HG03575 (cell line): ENCODE measurements at regions not wholly inside any gene's neighbourhood (a gene's known extent, or its start where the extent isn't known, plus 50 kb on each side); places are given as distances from the start of the nearest gene placed in this dataset.

Experiments
- ATAC-seq: cut with Tn5 transposase; IDR thresholded peaks from one replicate; pipeline ENCODE4 v1.9.1; 2021; ENCODE audit not compliant: unreplicated experiment, insufficient number of reproducible peaks, low FRiP score; ENCODE audit errors: extremely low read depth

DNA sequence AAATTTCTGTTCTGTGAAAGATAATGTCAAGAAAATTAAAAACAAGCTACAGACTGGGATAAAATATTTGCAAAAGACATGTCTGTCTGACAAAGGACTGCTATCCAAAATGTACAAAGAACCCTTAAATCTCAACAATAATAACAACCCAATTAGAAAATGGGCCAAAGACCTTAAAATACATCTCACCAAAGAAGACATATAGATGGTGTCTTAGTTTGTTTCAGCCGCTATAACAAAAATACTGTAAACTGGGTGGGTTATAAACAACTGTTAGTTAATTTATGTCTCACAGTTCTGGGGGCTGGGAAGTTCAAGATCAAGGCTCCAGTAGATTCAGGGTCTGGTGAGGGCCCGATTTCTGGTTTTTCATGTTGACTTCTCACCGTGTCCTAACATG, 106.2 kb upstream of the AGTR1 start:
- no peak for ATAC-seq

DNA sequence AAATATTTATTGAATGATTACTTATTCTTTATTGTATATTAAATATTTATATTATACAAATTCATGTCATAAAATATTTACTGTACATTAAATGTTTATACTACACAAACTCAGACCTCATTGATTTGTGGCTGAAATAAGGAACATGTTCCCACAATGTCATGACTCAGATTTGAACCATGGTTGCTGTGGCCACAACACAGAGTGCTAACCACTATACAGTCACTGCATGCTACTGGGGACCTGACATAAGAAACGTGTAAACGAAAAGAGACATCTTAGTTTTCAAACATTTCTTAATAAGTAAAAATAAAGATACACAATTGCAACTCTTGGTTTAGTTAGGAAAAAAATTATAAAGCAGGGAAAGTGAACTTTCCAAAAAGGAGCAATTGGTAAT, 99.1 kb upstream of the AGTR1 start:
- no peak for ATAC-seq

DNA sequence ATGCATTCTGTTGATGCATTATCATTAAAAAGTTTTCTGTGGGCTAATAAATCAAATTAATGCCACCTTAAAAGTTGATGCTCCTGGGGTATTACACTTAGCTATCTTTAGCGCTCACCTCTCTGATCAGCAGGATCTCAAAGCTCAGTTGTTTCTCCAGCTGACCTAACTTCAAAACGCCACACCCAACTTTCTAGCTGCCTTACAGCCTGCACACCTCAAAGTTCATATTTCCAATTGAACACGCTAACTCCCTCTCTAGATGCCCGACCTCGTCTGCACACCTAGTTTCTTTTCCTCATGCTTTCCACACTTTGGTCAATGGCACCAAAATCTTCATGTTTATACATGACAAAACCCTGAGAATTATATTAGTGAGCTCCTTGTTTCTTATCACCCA, 98.2 kb upstream of the AGTR1 start:
- no peak for ATAC-seq

DNA sequence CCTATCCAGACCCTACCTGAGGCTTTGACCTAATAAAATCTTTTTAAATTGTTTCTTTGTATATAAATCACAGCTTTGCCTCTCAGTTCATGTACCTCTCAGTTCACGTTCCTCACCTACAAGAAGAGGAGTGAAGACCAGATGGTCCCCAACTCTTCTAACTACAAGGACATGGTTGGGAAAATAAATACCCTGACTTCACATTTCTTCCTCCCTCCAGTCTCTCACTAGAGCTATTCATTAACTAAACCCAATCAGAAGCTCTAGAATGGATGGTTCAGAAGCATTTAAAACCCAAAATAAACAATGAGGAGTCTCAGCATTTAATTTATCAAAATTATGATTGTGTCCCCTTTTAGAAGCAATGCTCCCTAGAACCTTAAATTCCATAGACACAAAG, 97.3 kb upstream of the AGTR1 start:
- ATAC-seq: no peak

DNA sequence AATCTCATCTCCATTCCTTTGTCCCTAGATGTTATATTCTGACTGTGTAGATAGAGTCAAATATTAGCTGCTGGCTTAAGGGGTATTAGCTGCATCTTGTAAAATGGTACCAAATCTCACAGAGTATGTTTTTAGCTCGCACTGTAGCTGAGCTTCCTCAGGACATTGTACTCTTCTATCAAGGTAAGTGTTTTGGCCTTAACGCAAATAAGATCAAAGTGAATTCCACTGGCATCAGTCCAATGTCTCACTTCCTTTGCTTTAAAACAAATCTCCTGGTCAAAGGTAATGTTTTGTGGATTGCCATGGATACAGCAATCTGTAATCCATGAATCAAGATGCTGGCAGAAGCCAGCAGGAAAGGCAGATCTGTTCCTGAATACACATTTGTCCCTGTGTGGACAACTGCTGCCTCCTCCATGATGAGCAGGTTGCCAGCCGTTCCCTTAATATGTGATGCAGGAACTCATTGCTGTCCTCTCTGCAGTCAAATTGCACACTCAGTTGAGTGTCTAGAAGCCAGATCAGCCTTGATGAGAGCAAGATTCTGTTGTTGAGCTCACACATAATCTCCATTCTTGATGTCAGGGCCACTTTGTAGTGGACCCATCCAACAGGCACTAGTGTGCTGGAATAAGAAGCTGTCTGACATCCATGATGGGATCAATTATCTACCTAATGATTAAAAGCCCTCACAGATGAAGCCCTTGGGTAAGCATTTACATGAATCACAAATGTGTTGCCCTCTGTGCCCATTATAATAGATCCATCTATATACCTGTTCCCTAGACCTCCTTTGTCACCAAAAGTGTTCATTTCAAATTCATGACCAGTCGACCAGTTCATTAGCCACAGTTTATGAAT, 96.6 kb upstream of the AGTR1 start:
- ATAC-seq: no peak

DNA sequence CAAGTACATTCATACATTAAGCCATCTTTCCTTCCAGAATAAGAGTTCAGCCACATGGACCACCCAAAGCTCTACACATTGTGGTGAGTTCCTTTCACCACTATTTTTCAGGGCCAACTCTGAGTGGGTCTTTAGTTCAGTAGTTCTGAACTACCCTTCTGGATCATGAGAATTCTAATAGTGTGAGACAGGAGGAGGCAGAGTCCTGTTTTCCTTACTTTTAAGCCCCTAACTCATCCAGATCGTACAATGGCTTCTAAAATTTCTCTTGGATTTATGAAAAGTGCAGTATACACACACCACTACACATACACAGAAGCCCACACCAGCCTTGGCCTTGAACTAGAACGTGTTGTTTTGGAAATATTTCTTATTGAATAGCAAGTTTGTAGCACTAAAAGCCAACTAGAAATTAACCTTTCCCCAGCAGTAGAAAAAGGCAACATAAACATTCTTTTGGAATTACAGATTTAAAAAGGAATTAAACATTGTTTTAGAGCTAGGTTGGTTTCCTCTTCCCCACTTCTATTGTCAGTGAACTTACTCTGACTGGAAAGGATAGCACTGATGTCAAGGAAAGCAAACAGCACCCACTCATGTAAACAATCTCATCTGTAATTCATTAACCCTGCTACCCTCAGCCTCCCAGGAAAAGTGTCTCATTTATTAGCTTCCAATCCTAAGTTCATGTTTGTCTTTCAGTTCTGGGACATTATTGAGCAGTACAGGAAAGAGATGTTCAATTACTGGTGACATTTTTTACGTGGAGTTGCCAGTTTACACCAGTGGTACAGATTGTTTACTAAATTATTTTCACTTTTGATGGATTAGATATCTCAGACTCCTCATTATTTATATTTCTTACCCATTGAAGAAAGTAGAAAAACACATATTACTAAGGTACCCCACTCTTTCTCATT, 95.7 kb upstream of the AGTR1 start:
- no peak for ATAC-seq

DNA sequence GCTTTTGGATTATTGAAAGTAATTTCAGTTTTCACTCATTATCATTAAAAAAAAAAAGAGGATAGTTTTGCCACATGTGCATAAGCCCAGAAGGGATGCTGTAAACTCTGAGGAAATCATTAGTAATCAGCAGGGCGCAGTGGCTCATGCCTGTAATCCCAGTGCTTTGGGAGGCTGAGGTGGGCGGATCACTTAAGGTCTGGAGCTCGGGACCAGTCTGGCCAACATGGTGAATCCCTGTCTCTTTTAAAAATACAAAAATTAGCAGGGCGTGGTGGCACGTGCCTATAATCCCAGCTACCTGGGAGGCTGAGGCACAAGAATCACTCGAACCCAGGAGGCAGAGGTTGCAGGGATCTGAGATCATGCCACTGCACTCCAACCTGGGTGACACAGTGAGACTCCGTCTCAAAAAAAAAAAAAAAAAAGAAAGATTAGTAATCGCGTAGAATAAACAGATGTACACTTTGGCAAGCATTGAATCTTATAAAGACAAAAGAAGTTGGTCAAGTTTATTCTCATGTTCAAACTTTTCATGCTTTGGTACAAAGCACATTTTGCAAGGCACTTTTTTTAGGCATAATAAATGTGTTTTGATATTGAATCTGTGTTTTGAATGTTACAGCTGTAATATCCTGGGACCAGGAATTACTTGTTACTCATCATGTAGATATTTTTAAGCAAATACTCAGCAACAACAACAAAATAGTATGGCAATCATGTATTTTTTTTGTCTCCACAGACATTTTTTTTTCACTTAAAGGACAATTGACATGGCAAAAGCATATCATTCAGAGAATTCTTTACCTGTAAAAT, 93.2 kb upstream of the AGTR1 start:
- ATAC-seq: no peak

DNA sequence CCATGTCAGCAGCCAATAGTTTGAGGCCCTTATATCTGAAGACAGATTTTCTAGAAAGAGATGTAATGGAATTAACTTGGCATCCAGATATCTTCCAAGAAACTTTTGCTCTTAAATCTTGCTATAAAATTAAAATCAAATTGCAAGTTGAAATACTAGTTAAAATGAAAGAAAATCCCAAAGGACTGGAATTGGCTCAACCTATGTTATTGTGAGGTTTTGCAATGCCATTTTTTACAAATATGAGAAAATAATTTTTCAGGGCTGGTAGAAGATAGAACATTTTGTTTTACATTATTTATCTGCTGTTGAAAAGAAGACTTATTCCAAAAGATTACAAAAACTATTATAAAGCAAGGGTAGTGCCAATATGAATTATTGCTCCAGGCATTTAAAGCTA, 92.2 kb upstream of the AGTR1 start:
- ATAC-seq: no peak

DNA sequence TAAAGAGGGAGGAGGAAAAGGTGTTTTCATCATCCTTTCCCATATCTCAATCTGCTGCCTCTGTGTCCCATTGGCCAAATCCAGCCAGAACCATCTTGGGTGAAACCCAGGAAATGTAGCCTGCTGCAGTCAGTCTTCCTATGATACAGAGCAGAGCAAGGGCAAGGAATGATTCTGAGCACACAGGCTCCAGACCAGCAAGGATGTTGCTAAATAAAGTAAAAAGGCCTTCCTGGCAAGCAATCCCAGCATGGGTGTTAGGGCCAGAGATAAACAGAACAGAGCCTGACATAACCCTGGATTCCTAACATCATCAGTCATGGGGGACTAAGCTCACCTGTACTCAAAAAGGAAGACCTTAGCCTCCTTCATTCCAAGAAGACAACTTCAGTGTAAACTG, 90.7 kb upstream of the AGTR1 start:
- no peak for ATAC-seq

DNA sequence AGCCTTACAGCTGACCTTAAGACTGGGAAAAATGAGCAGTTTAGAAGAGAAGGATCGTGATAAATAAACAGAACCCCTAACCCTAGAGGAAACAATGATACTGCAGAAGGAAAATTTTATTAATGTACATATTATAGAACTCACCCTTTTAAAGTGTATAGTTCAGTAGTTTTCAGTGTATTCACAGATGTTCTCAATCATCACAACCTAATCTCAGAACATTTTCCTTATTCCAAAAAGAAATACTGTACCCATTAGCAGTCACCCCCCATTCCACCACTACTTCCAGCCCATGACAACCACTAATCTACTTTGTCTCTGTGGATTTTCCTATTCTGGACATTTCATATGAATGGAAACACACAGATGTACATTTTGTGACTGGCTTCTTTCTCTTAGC, 90.2 kb upstream of the AGTR1 start:
- no peak for ATAC-seq

DNA sequence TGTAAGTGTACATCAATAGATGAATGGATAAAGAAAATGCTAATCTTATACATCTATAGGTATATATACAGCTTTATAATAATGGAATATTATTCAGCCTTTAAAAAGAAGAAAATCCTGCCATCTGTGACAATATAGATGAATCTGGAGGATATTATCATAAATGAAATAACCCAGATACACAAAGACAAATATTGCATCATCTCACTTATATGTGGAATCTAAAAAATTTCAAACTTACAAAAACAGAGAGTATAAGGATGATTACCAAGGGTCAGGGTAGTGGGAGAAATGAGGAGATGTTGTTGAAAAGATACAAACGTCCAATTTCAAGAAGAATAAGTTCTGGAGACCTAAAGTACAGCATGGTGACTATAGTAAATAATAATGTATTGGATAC, 85.4 kb upstream of the AGTR1 start:
- ATAC-seq: no peak

DNA sequence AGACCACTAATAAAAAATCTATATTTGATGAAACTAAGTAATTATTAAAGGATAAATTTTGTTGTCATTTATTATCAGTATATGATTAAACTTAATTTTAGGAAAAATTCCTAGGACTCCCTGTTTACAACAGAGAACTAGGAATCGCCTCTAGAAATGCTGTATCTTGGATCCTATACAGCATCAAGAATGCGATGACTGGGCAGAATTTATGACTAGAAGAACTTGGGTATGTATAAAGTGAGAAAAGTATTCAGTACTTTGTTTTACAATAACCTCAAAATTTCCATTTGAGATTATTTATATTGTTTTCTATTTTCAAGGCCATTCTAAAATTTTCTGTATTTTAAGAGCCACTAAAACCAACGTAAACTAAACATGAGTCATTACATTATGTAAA, 82.3 kb upstream of the AGTR1 start:
- no peak for ATAC-seq

DNA sequence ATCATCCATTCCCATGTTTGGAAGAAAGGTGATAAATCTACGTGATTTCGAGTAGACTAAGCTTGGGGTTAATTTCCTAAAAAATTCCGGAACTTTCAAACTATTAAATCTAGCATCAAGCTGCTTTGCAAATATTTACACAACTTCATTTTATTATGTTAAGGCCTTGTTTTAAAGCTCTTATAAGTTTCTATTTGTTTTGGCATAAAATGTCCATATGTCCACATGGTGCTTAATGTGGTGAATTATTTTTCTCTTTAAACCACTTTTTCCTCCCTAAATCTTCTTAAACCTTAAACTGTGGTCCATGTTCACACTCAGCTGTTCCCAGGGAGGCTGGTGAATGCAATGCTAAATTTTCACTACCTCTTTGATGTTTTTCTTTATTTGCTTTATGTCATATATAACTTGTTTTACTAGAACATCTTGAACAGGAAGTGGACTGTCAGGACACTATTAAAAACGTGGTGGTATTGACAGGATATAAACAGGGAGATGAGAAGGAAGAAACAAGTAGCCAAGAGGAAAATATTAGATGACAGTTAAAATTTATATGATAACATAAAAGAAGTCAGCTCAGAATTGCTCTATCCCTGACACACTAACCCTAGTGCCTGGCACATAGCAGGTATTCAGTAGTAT, 72.5 kb upstream of the AGTR1 start:
- no peak for ATAC-seq

DNA sequence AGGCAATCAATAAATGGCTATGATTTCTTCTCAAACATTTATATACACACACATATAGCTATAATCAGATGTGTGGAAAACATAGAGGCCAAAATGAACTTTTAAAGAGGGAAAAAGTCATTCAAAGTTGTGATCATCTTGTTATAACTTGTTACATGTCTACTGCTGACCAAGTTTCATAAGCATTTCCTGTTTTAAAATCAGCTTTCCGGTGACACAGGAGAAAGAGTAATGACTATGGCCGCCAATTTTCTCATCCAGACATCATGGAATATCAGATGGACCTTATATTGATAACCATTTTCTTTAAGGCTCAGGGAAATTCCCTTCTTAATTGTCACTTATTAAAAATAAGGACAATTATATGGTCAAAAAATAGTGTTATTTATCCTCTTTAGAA, 71.7 kb upstream of the AGTR1 start:
- ATAC-seq: no peak

DNA sequence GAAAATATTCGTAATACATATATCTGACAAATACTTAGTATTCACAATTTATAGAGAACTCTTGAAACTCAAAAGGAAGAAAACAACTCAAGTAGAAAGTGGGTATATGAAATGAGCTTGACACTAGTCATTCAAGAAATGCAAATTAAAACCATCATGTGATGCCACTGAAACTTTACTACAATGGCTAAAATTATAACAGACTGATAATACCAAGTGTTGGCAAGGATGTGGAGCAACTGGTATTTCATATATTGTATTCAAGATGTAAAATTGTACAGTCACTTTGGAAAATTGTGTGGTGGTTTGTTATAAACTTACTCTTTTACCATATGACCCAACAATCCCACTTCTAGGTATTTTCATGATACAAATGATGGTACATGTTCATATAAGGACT, 68.7 kb upstream of the AGTR1 start:
- no peak for ATAC-seq

DNA sequence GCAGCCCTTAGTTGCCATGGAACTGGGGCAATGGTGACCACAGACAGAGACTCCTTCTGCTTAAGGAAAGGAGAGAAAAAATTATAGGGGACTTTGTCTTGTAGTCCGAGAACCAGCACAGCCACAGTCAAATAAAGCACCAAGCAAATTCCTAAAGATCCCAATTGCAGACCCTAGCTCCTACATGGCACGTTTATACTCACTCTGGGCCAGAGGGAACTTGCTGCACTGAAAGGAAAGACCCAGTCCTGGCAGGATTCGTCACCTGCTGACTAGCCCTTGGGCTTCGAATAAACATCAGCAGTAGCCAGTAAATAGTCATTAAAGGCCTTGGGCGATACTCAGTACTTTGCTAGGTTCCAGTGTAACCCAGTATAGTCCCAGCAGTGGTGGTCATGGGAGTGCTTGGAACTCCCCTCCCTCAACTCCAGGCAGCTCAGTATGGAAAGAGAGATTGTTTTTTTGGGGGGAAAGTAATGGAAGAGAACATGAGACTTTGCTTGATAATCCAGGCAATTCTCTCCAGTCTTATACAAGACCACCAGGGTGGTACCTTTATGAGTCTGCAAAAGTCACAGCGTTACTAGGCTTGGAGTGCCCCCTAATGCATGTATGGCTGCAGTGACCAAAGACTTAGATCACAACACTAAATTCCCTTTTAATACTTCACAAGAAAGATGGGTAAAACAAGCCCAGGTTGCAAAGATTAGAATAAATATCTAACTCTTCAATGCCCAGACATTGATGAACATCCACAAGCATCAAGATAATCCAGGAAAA, 66.4 kb upstream of the AGTR1 start:
- no peak for ATAC-seq

DNA sequence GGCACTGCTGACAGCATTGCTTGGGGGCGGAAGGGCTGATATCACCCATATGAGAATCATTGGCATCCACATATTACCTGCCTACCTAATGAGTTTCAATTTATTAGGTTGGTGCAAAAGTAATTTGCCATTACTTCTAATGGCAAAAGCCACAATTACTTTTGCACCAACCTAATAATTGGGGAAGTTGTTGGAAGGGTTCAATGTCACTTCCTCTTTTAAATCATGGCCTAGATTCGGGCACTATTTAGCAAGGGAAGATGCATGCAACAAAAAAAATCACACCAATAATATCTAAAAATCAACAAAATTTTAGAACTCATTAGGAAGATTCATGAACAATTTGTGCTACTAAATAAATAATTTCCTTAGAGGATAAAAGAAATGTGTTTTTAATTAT, 56.0 kb upstream of the AGTR1 start:
- no peak for ATAC-seq

DNA sequence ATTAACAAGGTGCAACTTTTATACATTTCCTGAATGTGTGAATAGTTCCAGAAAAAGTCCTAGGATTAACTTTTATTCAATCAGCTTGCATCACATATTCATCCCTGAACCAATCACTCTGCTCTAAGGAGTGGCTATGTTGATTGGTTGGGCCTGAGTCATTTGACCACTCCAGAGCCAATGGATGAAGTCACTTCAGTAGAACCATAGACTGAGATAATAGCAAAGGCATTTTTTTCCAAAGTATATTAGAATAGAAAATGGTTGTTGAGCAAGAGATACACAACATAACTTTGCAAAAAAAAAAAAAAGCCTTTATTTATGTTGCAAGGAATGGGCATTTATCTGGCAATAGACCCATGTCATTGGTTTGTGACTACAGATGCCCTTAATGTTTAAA, 55.5 kb upstream of the AGTR1 start:
- no peak for ATAC-seq
